Small intestine (tissue), 7 donors: ENCODE measurements at regions not wholly inside any gene's neighbourhood (a gene's known extent, or its start where the extent isn't known, plus 50 kb on each side); places are given as distances from the start of the nearest gene placed in this dataset.
"Not testable (repeated sequence)": the region's sequence is repeated elsewhere in the genome, so short reads cannot be mapped to it uniquely, and the experiment has no call there.

Source experiments
- DNase-seq, 2 donors: peaks; one replicate each; pipeline versions ENCODE4 v3.0.0 to v3.0.0-alpha.2; 2013
- FAIRE-seq: peaks from 2 replicates; lab custom pipeline; 2012; peaks lifted over from hg19 to GRCh38; lab: Jason Lieb, UNC
- H3K27ac ChIP-seq, 3 donors: one replicate each; pipeline ENCODE4 v1.5.1; 2013; ENCODE audit warnings: low read length in 2 of 3, mild to moderate bottlenecking in 2 of 3, control low read depth in 1 of 3, inconsistent platforms in 1 of 3, low read depth in 1 of 3, moderate library complexity in 1 of 3
- H3K27me3 ChIP-seq, 3 donors: one replicate each; pipeline ENCODE4 v1.6.1; 2013; ENCODE audit warnings: low read length in 3 of 3, inconsistent platforms in 1 of 3; ENCODE audit not compliant: control insufficient read depth in 3 of 3, insufficient read depth in 3 of 3
- H3K36me3 ChIP-seq, 3 donors: one replicate each; pipeline ENCODE4 v1.6.1; 2013; ENCODE audit warnings: low read length in 3 of 3, inconsistent platforms in 1 of 3, low read depth in 1 of 3, mild to moderate bottlenecking in 1 of 3, moderate library complexity in 1 of 3; ENCODE audit not compliant: control insufficient read depth in 3 of 3, insufficient read depth in 2 of 3
- H3K4me1 ChIP-seq, 3 donors: one replicate each; pipeline ENCODE4 v1.6.1; 2013; ENCODE audit warnings: low read length in 2 of 3, inconsistent platforms in 1 of 3, low read depth in 1 of 3, mild to moderate bottlenecking in 1 of 3, moderate library complexity in 1 of 3; ENCODE audit not compliant: control insufficient read depth in 3 of 3, insufficient read depth in 2 of 3
- H3K4me3 ChIP-seq, 3 donors: one replicate each; pipeline ENCODE4 v1.5.1; 2013; ENCODE audit warnings: low read length in 3 of 3, control low read depth in 1 of 3, inconsistent platforms in 1 of 3, low read depth in 1 of 3, mild to moderate bottlenecking in 1 of 3, moderate library complexity in 1 of 3
- H3K9me3 ChIP-seq, 2 donors: one replicate each; pipeline ENCODE4 v1.6.1; 2013; ENCODE audit warnings: low read depth in 1 of 2, low read length in 1 of 2; ENCODE audit not compliant: control insufficient read depth in 2 of 2, insufficient read depth in 1 of 2
- WGBS, 3 donors: extraction: QIAGEN DNeasy Blood & Tissue Kit; methylation state at CpG; one replicate each; pipeline ENCODE4 v1.1.7; 2013; 5-methylcytosine and 5-hydroxymethylcytosine counted together
- donor health status: healthy with polysubstance abuse.
- donor health status: control.
- donor health status: control.
- donor health status: Bipolar disorder and iron deficiency.
- donor health status: healthy.

DNA sequence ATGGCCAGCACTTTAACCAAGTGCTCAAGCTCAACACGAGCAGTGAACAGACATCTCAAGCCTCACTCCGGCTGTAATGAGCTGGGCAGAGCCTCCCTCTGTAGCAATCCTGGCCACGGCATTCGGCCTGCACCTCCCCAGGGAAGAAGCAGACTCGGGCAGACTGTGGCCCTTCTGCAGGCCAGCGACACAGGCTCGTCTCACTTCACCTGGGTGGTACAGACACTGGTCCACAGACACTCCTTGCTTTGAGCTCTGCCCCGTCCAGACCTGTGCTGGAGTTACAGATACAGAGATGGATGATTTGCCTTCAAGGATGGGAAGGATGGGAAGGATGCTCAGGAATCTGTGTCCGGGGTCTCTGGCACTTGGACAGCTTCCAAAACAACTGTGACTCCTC lies 300.9 kb downstream of the PREX1 start:
- H3K27ac ChIP-seq: no peak overlapping the region
- H3K4me1 ChIP-seq: no peaks in the 10 kb centered on the region
- no peaks in the 10 kb centered on the region for H3K36me3 ChIP-seq
- WGBS, 3 donors: 68 to 76% (median 75%) methylated on average over 9 of the region's 9 CpGs
- no peak overlapping the region for H3K4me3 ChIP-seq
- no peak for FAIRE-seq
- H3K9me3 ChIP-seq: no peaks in the 10 kb centered on the region
- DNase-seq: no peak
- H3K27me3 ChIP-seq: peaks cover 0 to 7% (median 0%) of the 10 kb centered on the region in 3 donors

DNA sequence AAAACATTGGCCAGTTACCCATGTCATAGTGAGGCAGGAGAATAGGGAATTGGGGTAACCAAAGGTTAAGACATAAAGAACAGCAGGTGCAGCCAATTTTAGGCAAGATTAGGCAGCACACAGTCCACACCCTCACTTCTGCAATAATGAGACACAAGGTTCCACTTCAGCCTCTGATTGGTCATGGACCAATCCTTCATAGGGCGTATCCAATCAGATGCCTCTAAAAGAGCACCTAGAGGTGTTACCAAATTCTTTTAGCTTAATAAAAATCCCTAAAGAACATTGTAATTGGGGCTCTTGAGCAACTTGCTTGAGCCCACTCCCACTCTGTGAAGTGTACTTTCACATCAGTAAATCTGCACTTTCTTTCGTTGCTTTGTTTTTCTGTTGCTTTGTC lies 302.4 kb downstream of the PREX1 start:
- H3K9me3 ChIP-seq: no peaks in the 10 kb centered on the region
- peaks cover 0 to 11% (median 0%) of the 10 kb centered on the region in 3 donors for H3K27me3 ChIP-seq
- no peaks in the 10 kb centered on the region for H3K36me3 ChIP-seq
- DNase-seq (no peak), FAIRE-seq (no peak)
- no peak overlapping the region for H3K27ac ChIP-seq
- no peaks in the 10 kb centered on the region for H3K4me1 ChIP-seq
- H3K4me3 ChIP-seq: no peak overlapping the region
- WGBS, 3 donors: 85 to 91% (median 90%) methylated on average over 2 of the region's 2 CpGs

DNA sequence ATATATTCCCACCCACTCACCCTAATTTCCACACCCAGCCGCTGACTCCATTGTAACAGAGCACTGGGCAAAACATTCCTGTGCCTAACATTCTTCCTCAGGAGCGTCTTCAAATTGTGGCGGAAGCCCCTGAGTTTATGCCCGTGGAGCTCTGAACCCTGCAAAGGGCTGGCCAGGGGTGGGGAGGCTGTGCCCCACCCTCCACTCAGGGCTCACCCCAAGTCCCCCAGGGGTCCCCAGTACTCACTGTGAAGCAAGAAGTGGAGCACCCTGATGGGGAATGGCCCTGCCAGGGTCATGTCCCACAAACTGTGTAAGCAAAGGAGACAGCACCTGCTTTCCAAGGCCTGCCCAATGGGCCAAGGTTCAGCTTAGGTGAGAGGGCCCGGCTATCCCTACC lies 303.2 kb downstream of the PREX1 start:
- H3K27me3 ChIP-seq: peaks cover 0 to 11% (median 0%) of the 10 kb centered on the region in 3 donors
- H3K9me3 ChIP-seq: no peaks in the 10 kb centered on the region
- H3K4me1 ChIP-seq: no peaks in the 10 kb centered on the region
- no peak overlapping the region for H3K27ac ChIP-seq
- no peak for FAIRE-seq
- no peak overlapping the region for H3K4me3 ChIP-seq
- 73 to 83% (median 78%) methylated on average over 5 of the region's 5 CpGs for WGBS, 3 donors
- H3K36me3 ChIP-seq: no peaks in the 10 kb centered on the region
- no peak for DNase-seq

DNA sequence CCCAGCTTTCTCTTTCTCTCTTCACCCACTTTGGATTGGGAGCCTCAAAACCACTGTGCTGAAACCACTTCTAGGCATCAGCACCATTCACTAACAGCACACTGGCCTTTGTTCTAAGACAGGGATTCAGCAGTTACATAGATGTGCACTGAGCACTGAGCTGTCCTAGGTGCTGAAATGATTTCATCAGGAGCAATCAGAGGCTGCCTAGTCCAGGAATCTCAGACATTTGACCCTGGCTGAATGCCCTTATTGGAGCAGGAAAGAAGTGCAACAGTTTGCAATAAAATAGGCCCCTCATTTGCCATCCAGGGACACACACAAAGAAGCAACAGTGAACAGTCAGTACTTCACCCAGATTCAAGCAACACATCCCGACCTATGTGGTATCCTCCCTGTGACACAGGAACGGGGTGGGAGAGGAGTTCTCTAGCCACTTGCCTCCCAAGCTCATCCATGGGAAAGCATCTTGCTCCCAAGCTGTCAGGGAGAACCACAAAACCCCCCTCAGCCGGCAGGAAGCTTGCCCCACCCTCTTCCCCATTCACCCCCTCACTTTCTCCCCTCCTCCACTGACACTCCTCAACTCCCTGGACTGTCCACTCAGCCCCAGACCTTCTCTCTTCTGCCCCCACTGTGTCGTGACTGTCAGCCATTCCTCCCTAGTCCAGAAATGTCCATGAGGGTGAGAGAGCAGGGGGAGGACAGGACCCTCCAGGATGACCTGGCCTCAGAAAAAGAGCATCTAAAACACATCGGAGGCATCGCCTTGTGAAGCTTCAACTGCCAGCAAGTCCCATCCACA lies 304.4 kb downstream of the PREX1 start:
- 68 to 69% (median 68%) methylated on average over 6 of the region's 6 CpGs for whole genome bisulfite sequencing, 3 donors

DNA sequence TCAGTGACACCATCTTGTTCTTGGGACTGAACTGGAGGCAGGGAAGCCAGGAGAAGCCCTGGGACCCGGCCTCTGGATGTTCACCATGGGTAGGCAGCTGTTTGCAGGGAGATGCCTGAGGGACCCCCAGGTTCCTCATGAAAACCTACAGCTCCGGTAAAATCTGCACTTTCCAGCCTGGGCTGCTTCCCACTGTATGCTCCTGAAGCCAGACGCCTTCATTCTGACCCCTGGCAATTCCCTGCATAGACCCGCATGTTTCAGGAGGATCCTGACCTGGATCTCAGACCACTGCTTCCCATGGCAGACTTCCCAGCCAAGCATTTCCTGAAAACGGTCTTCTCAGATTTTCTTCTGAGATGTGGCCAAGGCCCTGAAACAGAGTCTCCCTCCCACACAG lies 306.7 kb downstream of the PREX1 start:
- H3K9me3 ChIP-seq: no peaks in the 10 kb centered on the region
- FAIRE-seq (no peak), DNase-seq (no peak)
- WGBS, 3 donors: 76 to 78% (median 78%) methylated on average over 5 of the region's 5 CpGs
- no peak overlapping the region for H3K4me3 ChIP-seq
- H3K27ac ChIP-seq: no peak overlapping the region
- no peaks in the 10 kb centered on the region for H3K4me1 ChIP-seq
- H3K36me3 ChIP-seq: no peaks in the 10 kb centered on the region
- peaks cover 0 to 4% (median 0%) of the 10 kb centered on the region in 3 donors for H3K27me3 ChIP-seq

More for the DNA sequence above, 304.4 kb downstream of the PREX1 start:
- Histone ChIP-seq H3K9me3 (no peaks in the 10 kb centered on the region), H3K27ac (no peak overlapping the region), H3K4me3 (no peak overlapping the region), H3K36me3 (no peaks in the 10 kb centered on the region), H3K4me1 (no peaks in the 10 kb centered on the region), H3K27me3 (peaks cover 0 to 6% (median 0%) of the 10 kb centered on the region in 3 donors)
- DNase-seq (peak; percentile 38 to 84), FAIRE-seq (no peak)

DNA sequence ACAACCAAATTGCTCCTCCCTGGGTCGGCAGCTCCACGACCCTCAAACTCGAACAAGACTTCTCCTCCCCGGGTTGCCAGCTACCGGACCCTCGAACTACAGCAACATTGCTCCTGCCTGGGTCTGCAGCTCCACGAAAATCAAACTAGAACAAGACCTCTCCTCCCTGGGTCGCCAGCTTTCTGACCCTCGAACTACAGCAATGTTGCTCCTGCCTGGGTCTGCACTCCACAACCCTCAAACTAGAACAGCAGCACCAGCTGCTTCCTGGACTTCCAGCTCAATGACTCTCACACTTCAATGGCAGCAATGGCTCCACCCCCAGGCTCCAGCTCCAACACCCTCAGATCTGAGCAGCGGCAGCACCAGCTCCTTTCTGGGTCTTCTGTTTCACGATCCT lies 311.6 kb downstream of the PREX1 start:
- not testable (repeated sequence) for H3K36me3 ChIP-seq, H3K4me1 ChIP-seq, H3K27ac ChIP-seq, H3K4me3 ChIP-seq, H3K9me3 ChIP-seq, FAIRE-seq, H3K27me3 ChIP-seq
- 50 to 58% (median 53%) methylated on average over 11 of the region's 11 CpGs for WGBS, 3 donors
- peak; percentile 6 to 13 for DNase-seq

DNA sequence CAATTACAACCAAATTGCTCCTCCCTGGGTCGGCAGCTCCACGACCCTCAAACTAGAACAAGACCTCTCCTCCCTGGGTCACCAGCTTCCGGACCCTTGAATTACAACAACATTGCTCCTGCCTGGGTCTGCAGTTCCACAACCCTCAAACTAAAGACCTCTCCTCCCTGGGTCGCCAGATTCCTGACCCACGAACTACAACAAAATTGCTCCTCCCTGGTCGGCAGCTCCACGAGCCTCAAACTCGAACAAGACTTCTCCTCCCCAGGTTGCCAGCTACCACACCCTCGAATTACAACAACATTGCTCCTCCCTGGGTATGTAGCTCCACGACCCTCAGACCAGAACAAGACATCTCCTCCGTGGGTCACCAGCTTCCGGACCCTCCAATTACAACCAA lies 313.2 kb downstream of the PREX1 start:
- H3K36me3 ChIP-seq, FAIRE-seq, H3K4me3 ChIP-seq, H3K9me3 ChIP-seq, H3K27ac ChIP-seq, DNase-seq, H3K27me3 ChIP-seq, H3K4me1 ChIP-seq: not testable (repeated sequence)
- 45 to 83% (median 63%) methylated on average over 6 to 8 of the region's 12 CpGs for WGBS, 3 donors

DNA sequence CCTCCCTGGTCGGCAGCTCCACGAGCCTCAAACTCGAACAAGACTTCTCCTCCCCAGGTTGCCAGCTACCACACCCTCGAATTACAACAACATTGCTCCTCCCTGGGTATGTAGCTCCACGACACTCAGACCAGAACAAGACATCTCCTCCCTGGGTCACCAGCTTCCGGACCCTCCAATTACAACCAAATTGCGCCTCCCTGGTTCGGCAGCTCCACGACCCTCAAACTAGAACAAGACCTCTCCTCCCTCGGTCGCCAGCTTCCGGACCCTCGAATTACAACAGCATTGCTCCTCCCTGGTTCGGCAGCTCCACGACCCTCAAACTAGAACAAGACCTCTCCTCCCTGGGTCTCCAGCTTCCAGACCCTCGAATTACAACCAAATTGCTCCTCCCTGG lies 315.3 kb downstream of the PREX1 start:
- H3K4me3 ChIP-seq, H3K4me1 ChIP-seq, DNase-seq, H3K9me3 ChIP-seq, H3K27me3 ChIP-seq, H3K27ac ChIP-seq, FAIRE-seq, H3K36me3 ChIP-seq: not testable (repeated sequence)
- WGBS, 3 donors: 68 to 82% (median 80%) methylated on average over 10 to 14 of the region's 16 CpGs

DNA sequence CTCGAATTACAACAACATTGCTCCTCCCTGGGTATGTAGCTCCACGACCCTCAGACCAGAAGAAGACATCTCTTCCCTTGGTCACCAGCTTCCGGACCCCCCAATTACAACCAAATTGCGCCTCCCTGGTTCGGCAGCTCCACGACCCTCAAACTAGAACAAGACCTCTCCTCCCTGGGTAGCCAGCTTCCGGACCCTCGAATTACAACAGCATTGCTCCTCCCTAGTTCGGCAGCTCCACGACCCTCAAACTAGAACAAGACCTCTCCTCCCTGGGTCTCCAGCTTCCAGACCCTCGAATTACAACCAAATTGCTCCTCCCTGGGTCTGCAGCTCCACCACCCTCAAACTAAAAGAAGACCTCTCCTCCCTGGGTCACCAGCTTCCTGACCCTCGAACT lies 322.7 kb downstream of the PREX1 start:
- not testable (repeated sequence) for H3K9me3 ChIP-seq, DNase-seq, H3K27me3 ChIP-seq, FAIRE-seq, H3K36me3 ChIP-seq, H3K27ac ChIP-seq, H3K4me3 ChIP-seq, H3K4me1 ChIP-seq
- WGBS, 3 donors: 58 to 82% (median 68%) methylated on average over 9 to 11 of the region's 12 CpGs
